MM.1S (cell line): ENCODE measurements at regions not wholly inside any gene's neighbourhood (a gene's known extent, or its start where the extent isn't known, plus 50 kb on each side); places are given as distances from the start of the nearest gene placed in this dataset.

ENCODE experiments used
- DNase-seq: peaks from one replicate; pipeline ENCODE4 v3.0.0-alpha.2; 2015
- H2AFZ ChIP-seq: fragments of 300-600 bp; sonication (generic); 2 replicates; pipeline ENCODE4 v1.6.0; 2016; ENCODE audit warnings: antibody characterized with exemption, low read length
- H3F3A ChIP-seq: fragments of 300-600 bp; sonication (generic); 2 replicates; pipeline ENCODE4 v1.6.1; 2016; ENCODE audit warnings: mild to moderate bottlenecking, antibody characterized with exemption, low read length, moderate library complexity, mixed read lengths; ENCODE audit not compliant: insufficient read depth
- H3K27ac ChIP-seq: fragments of 300-600 bp; sonication (generic); 2 replicates; pipeline ENCODE4 v1.5.1; 2016; ENCODE audit warnings: mild to moderate bottlenecking, low read length
- H3K27me3 ChIP-seq: fragments of 300-600 bp; sonication (generic); replicated peaks from 2 replicates; pipeline ENCODE4 v1.6.0; 2016; ENCODE audit warnings: low read length; ENCODE audit not compliant: insufficient read depth
- H3K36me3 ChIP-seq: fragments of 300-600 bp; sonication (generic); replicated peaks from 2 replicates; pipeline ENCODE4 v1.6.1; 2016; ENCODE audit warnings: mild to moderate bottlenecking, low read length, mixed read lengths; ENCODE audit not compliant: insufficient read depth
- H3K4me1 ChIP-seq: fragments of 300-600 bp; sonication (generic); 2 replicates; pipeline ENCODE4 v1.6.1; 2016; ENCODE audit warnings: low read length, mixed read lengths
- H3K4me2 ChIP-seq: fragments of 300-600 bp; sonication (generic); 2 replicates; pipeline ENCODE4 v1.6.0; 2016; ENCODE audit warnings: low read depth, low read length
- H3K4me3 ChIP-seq: fragments of 300-600 bp; sonication (generic); 2 replicates; pipeline ENCODE4 v1.5.1; 2016; ENCODE audit warnings: low read length, mixed read lengths
- H3K79me2 ChIP-seq: fragments of 300-600 bp; sonication (generic); 2 replicates; pipeline ENCODE4 v1.6.1; 2016; ENCODE audit warnings: mixed run types, low read length, mixed read lengths
- H3K9ac ChIP-seq: fragments of 300-600 bp; sonication (generic); 2 replicates; pipeline ENCODE4 v1.6.1; 2016; ENCODE audit warnings: low read length, mixed read lengths
- H3K9me2 ChIP-seq: fragments of 300-600 bp; sonication (generic); replicated peaks from 2 replicates; pipeline ENCODE4 v1.6.1; 2016; ENCODE audit warnings: mild to moderate bottlenecking, low read length, mixed read lengths; ENCODE audit not compliant: insufficient read depth
- H3K9me3 ChIP-seq: fragments of 300-600 bp; sonication (generic); replicated peaks from 2 replicates; pipeline ENCODE4 v1.6.1; 2016; ENCODE audit warnings: mild to moderate bottlenecking, low read length, mixed read lengths; ENCODE audit not compliant: insufficient read depth
- H4K20me1 ChIP-seq: fragments of 300-600 bp; sonication (generic); 2 replicates; pipeline ENCODE4 v1.6.1; 2016; ENCODE audit warnings: mild to moderate bottlenecking, low read length, moderate library complexity, mixed read lengths; ENCODE audit not compliant: insufficient read depth
- EZH2 ChIP-seq: fragments of 300-600 bp; sonication (generic); optimal IDR thresholded peaks from 2 replicates; pipeline ENCODE3; 2017; ENCODE audit warnings: low read depth, mild to moderate bottlenecking, antibody characterized with exemption, low read length, mixed read lengths
- EZH2phosphoT487 ChIP-seq: fragments of 300-600 bp; sonication (generic); IDR thresholded peaks from 2 replicates; pipeline ENCODE4 v1.6.1; 2018; ENCODE audit warnings: antibody characterized with exemption, low read length
- TF ChIP-seq, protein P1 (sequence below): fragments of 300-600 bp; sonication (generic); IDR thresholded peaks from 2 replicates; pipeline ENCODE4 v1.5.1; 2016; ENCODE audit warnings: antibody characterized with exemption, low read length, mixed read lengths

- no peak overlapping the region for H3K27ac ChIP-seq
- no peak overlapping the region for H3K4me3 ChIP-seq
- no peaks in the 10 kb centered on the region for H3K27me3 ChIP-seq
- no peak for DNase-seq
- no peak overlapping the region for H2AFZ ChIP-seq
- no peak overlapping the region for H3K4me2 ChIP-seq
- H4K20me1 ChIP-seq, result no peaks in the 10 kb centered on the region
- H3K36me3 ChIP-seq, result no peaks in the 10 kb centered on the region
- H3K4me1 ChIP-seq, result peaks cover 4% of the 10 kb centered on the region; the same call in 1 of the 2 replicates
- no peaks in the 10 kb centered on the region for H3K9me2 ChIP-seq
- H3K79me2 ChIP-seq, result no peaks in the 10 kb centered on the region
- H3K9me3 ChIP-seq, result no peaks in the 10 kb centered on the region
- H3F3A ChIP-seq, result no peaks in the 10 kb centered on the region
- no peak overlapping the region for H3K9ac ChIP-seq
- TF ChIP-seq, protein P1, sequence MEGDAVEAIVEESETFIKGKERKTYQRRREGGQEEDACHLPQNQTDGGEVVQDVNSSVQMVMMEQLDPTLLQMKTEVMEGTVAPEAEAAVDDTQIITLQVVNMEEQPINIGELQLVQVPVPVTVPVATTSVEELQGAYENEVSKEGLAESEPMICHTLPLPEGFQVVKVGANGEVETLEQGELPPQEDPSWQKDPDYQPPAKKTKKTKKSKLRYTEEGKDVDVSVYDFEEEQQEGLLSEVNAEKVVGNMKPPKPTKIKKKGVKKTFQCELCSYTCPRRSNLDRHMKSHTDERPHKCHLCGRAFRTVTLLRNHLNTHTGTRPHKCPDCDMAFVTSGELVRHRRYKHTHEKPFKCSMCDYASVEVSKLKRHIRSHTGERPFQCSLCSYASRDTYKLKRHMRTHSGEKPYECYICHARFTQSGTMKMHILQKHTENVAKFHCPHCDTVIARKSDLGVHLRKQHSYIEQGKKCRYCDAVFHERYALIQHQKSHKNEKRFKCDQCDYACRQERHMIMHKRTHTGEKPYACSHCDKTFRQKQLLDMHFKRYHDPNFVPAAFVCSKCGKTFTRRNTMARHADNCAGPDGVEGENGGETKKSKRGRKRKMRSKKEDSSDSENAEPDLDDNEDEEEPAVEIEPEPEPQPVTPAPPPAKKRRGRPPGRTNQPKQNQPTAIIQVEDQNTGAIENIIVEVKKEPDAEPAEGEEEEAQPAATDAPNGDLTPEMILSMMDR, result no peak
- no peak for TF ChIP-seq EZH2phosphoT487
- no peak for TF ChIP-seq EZH2
Observed at GRCh38 chr16:25413133-25413532, 155.5 kb upstream of the ZKSCAN2 start.

DNA sequence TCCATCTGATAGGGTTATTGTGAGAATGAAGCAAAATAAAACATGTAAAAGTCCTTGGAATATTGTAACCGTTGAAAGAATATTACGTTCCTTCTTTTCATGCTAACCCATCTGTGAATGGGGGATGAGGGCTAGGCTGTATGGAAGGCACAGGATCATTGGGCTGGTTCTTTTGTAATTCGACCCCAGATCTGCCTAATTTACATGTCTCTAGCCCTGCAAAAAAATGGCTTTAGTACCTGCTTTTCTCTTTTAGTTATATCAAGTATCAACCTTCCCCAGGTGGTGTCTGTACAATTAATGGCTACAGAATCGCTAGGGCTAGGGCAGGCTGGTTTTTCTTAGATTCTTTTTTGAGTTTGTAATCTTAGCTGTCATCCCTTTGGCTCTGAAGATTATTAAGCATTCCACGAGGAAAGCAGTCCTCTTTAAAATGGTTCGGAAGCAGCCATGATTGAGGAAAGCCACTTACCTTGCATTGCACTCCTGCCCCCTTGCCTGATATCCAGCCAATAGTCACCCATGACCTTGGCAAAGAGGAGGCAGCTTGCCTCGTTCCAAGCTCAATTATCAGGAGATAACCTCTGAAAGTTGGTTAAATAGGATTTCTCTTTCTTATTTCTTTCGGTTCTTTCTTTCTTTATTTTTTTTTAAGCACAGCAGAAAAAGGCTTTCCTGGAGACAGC lies 153.9 kb upstream of the ZKSCAN2 start:
- Histone ChIP-seq H3K36me3 (no peaks in the 10 kb centered on the region), H3K4me2 (no peak overlapping the region), H2AFZ (0 out of 2 replicates have a peak overlapping the region, but pooled peaks have one; percentile 96), H3K4me3 (no peak overlapping the region), H4K20me1 (no peaks in the 10 kb centered on the region), H3K9me2 (no peaks in the 10 kb centered on the region), H3K9ac (no peak overlapping the region), H3K4me1 (peaks cover 4% of the 10 kb centered on the region; the same call in 1 of the 2 replicates), H3F3A (no peaks in the 10 kb centered on the region), H3K9me3 (no peaks in the 10 kb centered on the region), H3K79me2 (no peaks in the 10 kb centered on the region), H3K27me3 (no peaks in the 10 kb centered on the region), H3K27ac (no peak overlapping the region)
- no peak for DNase-seq
- TF ChIP-seq, protein P1, result no peak
- TF ChIP-seq EZH2 (no peak), EZH2phosphoT487 (no peak)

DNA sequence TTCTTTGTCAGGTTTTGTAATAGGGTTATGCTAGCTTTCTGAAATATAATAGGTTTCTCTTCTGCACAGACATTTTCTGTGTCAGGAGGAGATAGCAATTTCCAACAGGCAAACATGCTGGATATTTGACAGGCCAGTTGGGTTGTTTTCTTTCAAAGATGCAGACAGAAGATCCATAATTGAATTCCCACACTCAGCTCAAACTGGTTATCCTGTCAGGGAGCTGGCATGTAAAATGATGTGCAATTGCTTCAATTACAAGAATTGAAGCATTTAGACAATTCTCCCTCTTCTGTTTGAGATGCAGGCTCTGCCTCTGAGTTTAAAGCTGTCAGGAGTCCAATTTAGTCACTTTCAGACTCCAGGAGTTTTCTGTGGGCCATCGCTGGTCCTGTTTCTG lies 146.2 kb upstream of the ZKSCAN2 start:
- H3K79me2 ChIP-seq, result no peaks in the 10 kb centered on the region
- H3K9ac ChIP-seq, result no peak overlapping the region
- H3K36me3 ChIP-seq, result no peaks in the 10 kb centered on the region
- no peak overlapping the region for H3K4me2 ChIP-seq
- no peaks in the 10 kb centered on the region for H3K27me3 ChIP-seq
- TF ChIP-seq, protein P1, result no peak
- TF ChIP-seq EZH2phosphoT487 (no peak), EZH2 (no peak)
- no peaks in the 10 kb centered on the region for H3K9me3 ChIP-seq
- H2AFZ ChIP-seq, result no peak overlapping the region
- H3K9me2 ChIP-seq, result no peaks in the 10 kb centered on the region
- H3K4me1 ChIP-seq, result no peaks in the 10 kb centered on the region
- no peak overlapping the region for H3K4me3 ChIP-seq
- no peak for DNase-seq
- no peak overlapping the region for H3K27ac ChIP-seq
- no peaks in the 10 kb centered on the region for H3F3A ChIP-seq
- no peaks in the 10 kb centered on the region for H4K20me1 ChIP-seq
